H1 (cell line): ENCODE measurements at regions not wholly inside any gene's neighbourhood (a gene's known extent, or its start where the extent isn't known, plus 50 kb on each side); places are given as distances from the start of the nearest gene placed in this dataset.

ENCODE experiments used
- CTCF ChIA-PET: fragments of 300-600 bp; sonication (Branson Sonifier 250); formaldehyde crosslinking; loops from one replicate; lab custom pipeline; 2021; ENCODE audit not compliant: partially characterized antibody; lab: Charles Lee
- POLR2A ChIA-PET: fragments of 300-600 bp; sonication (Branson Sonifier 250); formaldehyde crosslinking; loops from one replicate; lab custom pipeline; 2021; ENCODE audit warnings: inconsistent platforms; ENCODE audit not compliant: partially characterized antibody; lab: Charles Lee
- DNase-seq, 2 experiments: peaks; one replicate each; pipeline versions ENCODE4 v3.0.0 to v3.0.0-alpha.2; 2010 to 2022; ENCODE audit warnings: low spot score in 2 of 2, low read depth in 1 of 2, mixed read lengths in 1 of 2
- FAIRE-seq: peaks from 2 replicates; lab custom pipeline; 2011; peaks lifted over from hg19 to GRCh38; lab: Jason Lieb, UNC
- H2AFZ ChIP-seq: 2 replicates; pipeline ENCODE4 v1.8.1; 2012; ENCODE audit warnings: low read length, inconsistent platforms
- H2AK5ac ChIP-seq: 2 replicates; pipeline ENCODE4 v1.6.1; 2013; ENCODE audit warnings: low read depth, low read length
- H2BK120ac ChIP-seq: replicated peaks from 2 replicates; pipeline ENCODE3; 2013; ENCODE audit warnings: low read depth, low read length, inconsistent platforms
- H2BK12ac ChIP-seq: 2 replicates; pipeline ENCODE4 v1.6.1; 2013; ENCODE audit warnings: low read depth, low read length
- H2BK15ac ChIP-seq: 2 replicates; pipeline ENCODE4 v1.6.1; 2013; ENCODE audit warnings: low read length
- H2BK20ac ChIP-seq: 2 replicates; pipeline ENCODE4 v1.6.1; 2013; ENCODE audit warnings: low read length
- H2BK5ac ChIP-seq: 2 replicates; pipeline ENCODE4 v1.6.1; 2013; ENCODE audit warnings: low read depth, low read length
- H3K14ac ChIP-seq: 2 replicates; pipeline ENCODE4 v1.6.1; 2013; ENCODE audit warnings: inconsistent platforms; ENCODE audit not compliant: insufficient read length
- H3K18ac ChIP-seq: 2 replicates; pipeline ENCODE4 v1.6.1; 2013; ENCODE audit warnings: low read length; ENCODE audit errors: extremely low read depth
- H3K23ac ChIP-seq: 2 replicates; pipeline ENCODE4 v1.6.1; 2013; ENCODE audit warnings: inconsistent platforms; ENCODE audit not compliant: insufficient read length
- H3K23me2 ChIP-seq: 2 replicates; pipeline ENCODE4 v1.6.1; 2013; ENCODE audit warnings: low read depth, low read length
- H3K27ac ChIP-seq: 2 replicates; pipeline ENCODE4 v1.6.1; 2011; ENCODE audit warnings: low read depth, low read length, inconsistent platforms
- H3K27me3 ChIP-seq, 4 experiments: replicated peaks in 1 of 4; 1 replicate in 1 of 4; 2 replicates in 3 of 4; pipeline versions ENCODE4 v1.6.1 to v1.8.1; 2011 to 2013; ENCODE audit warnings: low read length in 3 of 4, mild to moderate bottlenecking in 3 of 4, inconsistent platforms in 2 of 4, mixed read lengths in 2 of 4, moderate library complexity in 1 of 4; ENCODE audit not compliant: control insufficient read depth in 3 of 4, insufficient read depth in 3 of 4; ENCODE audit errors: extremely low read depth in 1 of 4
- H3K36me3 ChIP-seq, 4 experiments: 2 replicates each; pipeline versions ENCODE4 v1.6.1 to v1.8.1; 2011 to 2013; ENCODE audit warnings: mild to moderate bottlenecking in 4 of 4, low read length in 3 of 4, moderate library complexity in 2 of 4, control low read depth in 1 of 4, inconsistent platforms in 1 of 4; ENCODE audit not compliant: insufficient read depth in 4 of 4, control insufficient read depth in 2 of 4
- H3K4ac ChIP-seq: replicated peaks from 2 replicates; pipeline ENCODE3; 2013; ENCODE audit warnings: low read length, low read depth, mixed read lengths, inconsistent platforms; ENCODE audit not compliant: insufficient read length
- H3K4me1 ChIP-seq, 4 experiments: replicated peaks in 1 of 4; 1 replicate in 1 of 4; 2 replicates in 3 of 4; pipeline versions ENCODE4 v1.6.1 to v1.8.1; 2011 to 2013; ENCODE audit warnings: low read length in 3 of 4, inconsistent platforms in 2 of 4, mixed read lengths in 1 of 4; ENCODE audit not compliant: insufficient read depth in 4 of 4, control insufficient read depth in 3 of 4
- H3K4me2 ChIP-seq, 2 experiments: 2 replicates each; pipeline versions ENCODE4 v1.6.1 to v1.8.1; 2011 to 2013; ENCODE audit warnings: low read depth in 2 of 2, low read length in 2 of 2, control low read depth in 1 of 2, inconsistent platforms in 1 of 2, mild to moderate bottlenecking in 1 of 2; ENCODE audit not compliant: insufficient read depth in 1 of 2
- H3K4me3 ChIP-seq, 4 experiments: fragments of 200-600, 300-600 bp in 1 of 4; sonication (generic), shearing (Covaris generic), sonication (Bioruptor Twin) in 1 of 4; 2 replicates each; pipeline versions ENCODE4 v1.5.1 to v1.8.1; 2011 to 2016; ENCODE audit warnings: low read length in 4 of 4, low read depth in 3 of 4, control low read depth in 2 of 4, inconsistent platforms in 2 of 4, mild to moderate bottlenecking in 2 of 4, mixed read lengths in 1 of 4, moderate library complexity in 1 of 4; ENCODE audit not compliant: insufficient read depth in 2 of 4; ENCODE audit errors: extremely low read depth in 1 of 4
- H3K56ac ChIP-seq: replicated peaks from 2 replicates; pipeline ENCODE3; 2013; ENCODE audit warnings: low read depth, mild to moderate bottlenecking, mixed read lengths, low read length, inconsistent platforms; ENCODE audit not compliant: insufficient read length
- H3K79me1 ChIP-seq: 2 replicates; pipeline ENCODE4 v1.6.1; 2013; ENCODE audit warnings: low read depth, low read length, control low read depth
- H3K79me2 ChIP-seq, 2 experiments: 2 replicates each; pipeline versions ENCODE4 v1.6.1 to v1.8.1; 2012 to 2013; ENCODE audit warnings: low read length in 2 of 2, mild to moderate bottlenecking in 2 of 2, inconsistent platforms in 1 of 2; ENCODE audit not compliant: insufficient read depth in 2 of 2, control insufficient read depth in 1 of 2
- H3K9ac ChIP-seq, 4 experiments: replicated peaks in 1 of 4; 1 replicate in 1 of 4; 2 replicates in 3 of 4; pipeline versions ENCODE4 v1.6.1 to v1.8.1; 2011 to 2013; ENCODE audit warnings: low read depth in 3 of 4, low read length in 3 of 4, control low read depth in 2 of 4, mild to moderate bottlenecking in 2 of 4, moderate library complexity in 2 of 4, inconsistent platforms in 1 of 4; ENCODE audit errors: extremely low read depth in 1 of 4
- H3K9me3 ChIP-seq, 2 experiments: 2 replicates each; pipeline versions ENCODE4 v1.6.1 to v1.8.1; 2012 to 2013; ENCODE audit warnings: mild to moderate bottlenecking in 2 of 2, moderate library complexity in 2 of 2, control low read depth in 1 of 2, inconsistent platforms in 1 of 2, low read depth in 1 of 2, low read length in 1 of 2, mixed read lengths in 1 of 2; ENCODE audit not compliant: insufficient read depth in 2 of 2
- H4K20me1 ChIP-seq, 2 experiments: replicated peaks in 1 of 2; 2 replicates each; pipeline versions ENCODE3 to v1.8.1; 2011 to 2013; ENCODE audit warnings: inconsistent platforms in 2 of 2, low read length in 2 of 2, mild to moderate bottlenecking in 1 of 2; ENCODE audit not compliant: insufficient read depth in 2 of 2, control insufficient read depth in 1 of 2
- H4K5ac ChIP-seq: 2 replicates; pipeline ENCODE4 v1.6.1; 2013; ENCODE audit warnings: low read length, low read depth, mixed read lengths, inconsistent platforms; ENCODE audit not compliant: insufficient read length
- H4K8ac ChIP-seq: 2 replicates; pipeline ENCODE4 v1.8.0; 2013; ENCODE audit warnings: mild to moderate bottlenecking, moderate library complexity, low read length, inconsistent platforms; ENCODE audit not compliant: insufficient read depth; ENCODE audit errors: extremely low read depth
- H4K91ac ChIP-seq: replicated peaks from 2 replicates; pipeline ENCODE3; 2013; ENCODE audit warnings: low read length, mixed read lengths, inconsistent platforms; ENCODE audit not compliant: insufficient read length
- ASH2L ChIP-seq: fragments of 200-600, 300-600 bp; sonication (generic); IDR thresholded peaks from one replicate; pipeline ENCODE4 v1.7.1; 2017; ENCODE audit warnings: low read length
- ATF2 ChIP-seq: IDR thresholded peaks from 2 replicates; pipeline ENCODE4 v1.6.1; 2012; ENCODE audit warnings: low read length, inconsistent platforms
- CEBPB ChIP-seq: IDR thresholded peaks from 2 replicates; pipeline ENCODE4 v1.6.1; 2012; ENCODE audit warnings: low read depth, low read length
- EGR1 ChIP-seq: IDR thresholded peaks from 2 replicates; pipeline ENCODE4 v1.6.1; 2011; ENCODE audit warnings: low read depth, low read length, borderline replicate concordance
- EP300 ChIP-seq, 2 experiments: IDR thresholded peaks; 1 replicate in 1 of 2; 2 replicates in 1 of 2; pipeline ENCODE4 v1.6.1; 2011 to 2012; ENCODE audit warnings: low read depth in 2 of 2, low read length in 2 of 2, mild to moderate bottlenecking in 2 of 2, borderline replicate concordance in 1 of 2, inconsistent platforms in 1 of 2, moderate library complexity in 1 of 2
- EZH2 ChIP-seq: fragments of 200-600 bp; sonication (generic); IDR thresholded peaks from 2 replicates; pipeline ENCODE4 v1.7.1; 2012; ENCODE audit warnings: low read depth, mild to moderate bottlenecking, moderate library complexity, low read length, inconsistent platforms; ENCODE audit not compliant: severe bottlenecking
- HDAC6 ChIP-seq: IDR thresholded peaks from one replicate; pipeline ENCODE4 v1.7.1; 2012; ENCODE audit warnings: low read depth, mild to moderate bottlenecking, inconsistent platforms, low read length, moderate library complexity
- MAFK ChIP-seq: IDR thresholded peaks from 2 replicates; pipeline ENCODE4 v1.6.1; 2012; ENCODE audit warnings: low read depth, mild to moderate bottlenecking, improper control_type of control experiment, low read length
- SIX5 ChIP-seq: IDR thresholded peaks from 2 replicates; pipeline ENCODE4 v1.6.1; 2011; ENCODE audit warnings: mild to moderate bottlenecking, low read depth, low read length
- SP1 ChIP-seq: IDR thresholded peaks from 2 replicates; pipeline ENCODE4 v1.6.1; 2011; ENCODE audit warnings: low read depth, low read length
- SUZ12 ChIP-seq: fragments of 200-600 bp; sonication (generic); IDR thresholded peaks from 2 replicates; pipeline ENCODE4 v1.6.1; 2012; ENCODE audit warnings: mild to moderate bottlenecking, inconsistent platforms, low read length, moderate library complexity, mixed read lengths
- TCF12 ChIP-seq: IDR thresholded peaks from 2 replicates; pipeline ENCODE4 v1.6.1; 2011; ENCODE audit warnings: low read depth, mild to moderate bottlenecking, low read length
- WGBS, 2 experiments: shearing (Covaris generic) in 1 of 2; methylation state at CpG; one replicate each; pipeline versions ENCODE4 v1.1.6 to v1.1.7; 2013 to 2015; ENCODE audit warnings: low lambda C conversion rate in 2 of 2, mixed read lengths in 2 of 2, inconsistent platforms in 1 of 2, low coverage in 1 of 2, missing lambda C conversion rate in 1 of 2; ENCODE audit not compliant: insufficient replicate concordance in 2 of 2, insufficient coverage in 1 of 2, insufficient read length in 1 of 2; ENCODE audit errors: extremely low coverage in 1 of 2, missing lambda C conversion rate in 1 of 2; 5-methylcytosine and 5-hydroxymethylcytosine counted together

GRCh38 chrX:87914726-87915125, 397.1 kb downstream of the KLHL4 start:
- H3K27me3 ChIP-seq = no peaks in the 10 kb centered on the region
- H3K18ac ChIP-seq = no peak overlapping the region
- 90% methylated on average over 2 of the region's 5 CpGs; no CpG with 5 or more reads in 1 of the 2 experiments for WGBS, 2 experiments
- H3K36me3 ChIP-seq = no peaks in the 10 kb centered on the region
- H2AFZ ChIP-seq = no peak overlapping the region
- H4K8ac ChIP-seq = no peak overlapping the region
- H2AK5ac ChIP-seq = no peak overlapping the region
- no peak overlapping the region for H2BK12ac ChIP-seq
- no peaks in the 10 kb centered on the region for H3K79me2 ChIP-seq
- no peak overlapping the region for H3K4me3 ChIP-seq
- H2BK15ac ChIP-seq = no peak overlapping the region
- H3K79me1 ChIP-seq = no peaks in the 10 kb centered on the region
- no peak overlapping the region for H2BK5ac ChIP-seq
- no peak overlapping the region for H3K4me2 ChIP-seq
- H4K91ac ChIP-seq = no peak overlapping the region
- H3K23ac ChIP-seq = no peak overlapping the region
- no peaks in the 10 kb centered on the region for H3K4me1 ChIP-seq
- DNase-seq (no peak), FAIRE-seq (no peak)
- H3K9ac ChIP-seq = no peak overlapping the region
- H3K27ac ChIP-seq = no peak overlapping the region
- ChIA-PET POLR2A (no interaction called here), CTCF (no interaction called here)
- H3K4ac ChIP-seq = no peak overlapping the region
- no peaks in the 10 kb centered on the region for H3K23me2 ChIP-seq
- no peak overlapping the region for H4K5ac ChIP-seq
- H4K20me1 ChIP-seq = no peaks in the 10 kb centered on the region
- no peak overlapping the region for H2BK20ac ChIP-seq
- no peak overlapping the region for H3K56ac ChIP-seq
- no peak overlapping the region for H3K14ac ChIP-seq
- no peaks in the 10 kb centered on the region for H3K9me3 ChIP-seq
- H2BK120ac ChIP-seq = no peak overlapping the region
- TF ChIP-seq CEBPB (no peak), EZH2 (no peak), EP300 (IDR thresholded peaks at IDR 0.05; ENCODE audit: borderline replicate concordance in 1 of 2, low read depth in 2 of 2, low read length in 2 of 2) (no peak), ATF2 (no peak), MAFK (no peak), SIX5 (no peak), EGR1 (no peak), SUZ12 (no peak), SP1 (no peak), TCF12 (no peak), HDAC6 (no peak), ASH2L (no peak)
